ENCODE measurements at regions not wholly inside any gene's neighbourhood (a gene's known extent, or its start where the extent isn't known, plus 50 kb on each side); places are given as distances from the start of the nearest gene placed in this dataset.

- TF ChIP-seq TSHZ2 (CRISPR knock-in tag; IDR thresholded peaks at IDR 0.05) (no peak), TOX (CRISPR knock-in tag; IDR thresholded peaks at IDR 0.05; ENCODE audit: borderline replicate concordance) (no peak), TCF4 (CRISPR knock-in tag; IDR thresholded peaks at IDR 0.05; ENCODE audit: borderline replicate concordance) (no peak), ARNTL (CRISPR knock-in tag; IDR thresholded peaks at IDR 0.05; ENCODE audit: borderline replicate concordance, low read depth) (no peak), POU6F1 (CRISPR knock-in tag; IDR thresholded peaks at IDR 0.05; ENCODE audit: borderline replicate concordance, low read depth) (no peak), GLIS3 (CRISPR knock-in tag; IDR thresholded peaks at IDR 0.05) (no peak), ISL1 (CRISPR knock-in tag; IDR thresholded peaks at IDR 0.05) (no peak)
Measured at GRCh38 chr3:106458952-106459351, 590.1 kb upstream of the CBLB start.

Measured in SK-N-SH treated with all-trans-retinoic acid at 6 μM for 48 hours (cell line).